GM19455 (cell line): ENCODE measurements at regions not wholly inside any gene's neighbourhood (a gene's known extent, or its start where the extent isn't known, plus 50 kb on each side); places are given as distances from the start of the nearest gene placed in this dataset.

Source experiments
- ATAC-seq: cut with Tn5 transposase; IDR thresholded peaks from one replicate; pipeline ENCODE4 v1.9.1; 2021; ENCODE audit not compliant: unreplicated experiment

GRCh38 chr2:122368576-122369243, 613.3 kb downstream of the TSN start:
- ATAC-seq, result no peak

GRCh38 chr2:122378521-122378920, 623.1 kb downstream of the TSN start:
- no peak for ATAC-seq

DNA sequence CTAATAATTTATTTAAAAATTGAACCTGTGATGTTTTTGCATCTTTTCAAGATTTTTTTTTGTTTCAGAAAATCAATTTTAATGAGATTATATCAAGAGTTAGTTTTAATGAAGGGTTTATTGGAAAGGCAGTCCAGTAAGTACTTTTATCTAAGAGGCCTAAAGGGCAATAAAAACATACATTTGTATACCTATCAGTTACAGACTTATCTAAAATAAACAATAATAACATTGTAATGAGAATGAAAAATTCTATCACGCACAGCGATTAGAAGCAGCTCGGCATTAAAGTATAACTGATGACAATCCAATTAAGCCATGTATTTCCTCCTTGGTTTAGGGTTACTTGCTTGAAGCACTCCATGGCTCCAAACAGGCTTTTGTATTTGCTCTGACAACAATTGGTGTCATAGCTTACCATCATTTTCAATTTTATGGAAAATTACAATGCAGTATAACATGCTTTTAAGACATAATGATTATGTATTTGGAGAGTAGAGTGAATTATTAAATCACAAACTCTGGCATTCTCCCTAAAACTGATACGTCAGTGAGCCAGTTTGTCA, 629.4 kb downstream of the TSN start:
- ATAC-seq, result no peak

DNA sequence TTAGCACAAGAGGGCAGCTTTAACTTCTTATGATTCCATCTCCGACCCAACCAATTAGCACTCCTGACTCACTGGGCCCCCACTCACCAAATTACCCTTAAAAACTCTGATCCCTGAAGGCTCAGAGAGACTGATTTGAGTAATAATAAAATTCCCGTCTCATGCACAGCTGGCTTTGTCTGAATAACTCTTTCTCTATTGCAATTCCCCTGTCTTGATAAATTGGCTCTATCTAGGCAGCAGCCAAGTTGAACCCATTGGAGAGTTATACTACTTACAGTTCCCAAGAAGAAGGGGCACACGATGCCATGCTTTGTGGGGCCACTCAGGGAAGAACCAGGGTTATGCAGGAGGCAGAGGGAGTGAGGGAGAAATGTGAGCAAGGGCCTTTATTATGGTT, 632.8 kb downstream of the TSN start:
- ATAC-seq, result no peak

- ATAC-seq, result no peak
Measured at GRCh38 chr2:122389694-122390093, 634.2 kb downstream of the TSN start.

GRCh38 chr2:122390406-122390805, 635.0 kb downstream of the TSN start:
- no peak for ATAC-seq

- ATAC-seq, result no peak
Measured at GRCh38 chr2:122391726-122392125, 636.3 kb downstream of the TSN start.

- no peak for ATAC-seq
Measured at GRCh38 chr2:122395687-122396086, 640.2 kb downstream of the TSN start.

DNA sequence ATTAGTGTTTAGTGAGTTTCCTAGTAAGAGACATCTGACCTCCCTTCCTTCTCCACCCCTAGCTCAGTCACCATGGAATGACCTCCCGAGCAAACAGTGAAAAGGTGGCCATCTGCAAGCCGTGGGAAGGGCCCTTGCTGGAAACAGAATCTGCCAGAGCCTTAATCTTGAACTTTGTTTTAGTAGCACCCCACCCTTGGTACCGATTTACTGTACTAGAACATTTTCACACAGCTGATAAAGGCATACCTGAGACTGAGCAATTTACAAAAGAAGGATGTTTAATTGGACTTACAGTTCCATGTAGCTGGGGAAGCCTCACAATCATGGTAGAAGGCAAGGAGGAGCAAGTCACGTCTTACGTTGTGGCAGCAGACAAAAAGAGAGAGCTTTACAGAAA, 655.8 kb downstream of the TSN start:
- no peak for ATAC-seq

DNA sequence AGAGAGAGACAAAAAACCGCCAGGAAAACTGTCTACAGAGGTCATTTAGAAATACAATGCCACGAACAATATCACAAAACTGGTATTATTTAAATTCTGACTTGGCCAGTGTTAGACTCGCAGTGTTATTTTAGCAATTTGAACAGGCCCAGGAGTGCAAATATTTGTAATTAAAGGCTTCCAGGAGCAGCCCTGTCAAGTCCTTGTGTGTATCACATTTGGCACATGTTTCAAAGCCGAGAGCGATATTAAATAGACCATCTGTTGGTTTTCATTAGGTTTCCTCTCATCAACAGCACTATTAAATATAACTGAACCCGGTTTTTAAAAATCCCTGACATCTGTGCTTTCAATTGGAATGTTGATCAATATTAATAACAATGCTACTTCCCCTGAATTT, 656.9 kb downstream of the TSN start:
- no peak for ATAC-seq

GRCh38 chr2:122414902-122415301, 659.5 kb downstream of the TSN start:
- no peak for ATAC-seq

GRCh38 chr2:122417114-122417513, 661.7 kb downstream of the TSN start:
- no peak for ATAC-seq

DNA sequence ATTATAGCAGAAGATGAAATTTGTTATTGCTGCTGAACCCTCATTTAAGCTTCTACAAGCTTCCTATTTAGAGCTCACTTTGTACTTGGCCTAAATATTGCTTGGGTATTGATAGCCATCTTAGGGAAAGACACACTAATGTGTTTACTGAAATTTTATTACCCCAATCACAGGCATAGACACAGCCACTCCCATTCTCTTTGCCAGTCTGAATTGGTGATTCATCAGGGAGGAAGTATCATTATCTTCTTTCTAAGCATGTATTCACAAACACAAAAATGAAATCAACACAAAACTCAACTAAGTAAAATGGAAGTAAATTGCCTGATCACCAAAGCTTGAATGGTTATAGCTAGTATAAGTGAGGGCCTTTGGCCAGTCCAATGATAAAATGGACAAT, 666.3 kb downstream of the TSN start:
- no peak for ATAC-seq

GRCh38 chr2:122422384-122422991, 667.0 kb downstream of the TSN start:
- no peak for ATAC-seq

DNA sequence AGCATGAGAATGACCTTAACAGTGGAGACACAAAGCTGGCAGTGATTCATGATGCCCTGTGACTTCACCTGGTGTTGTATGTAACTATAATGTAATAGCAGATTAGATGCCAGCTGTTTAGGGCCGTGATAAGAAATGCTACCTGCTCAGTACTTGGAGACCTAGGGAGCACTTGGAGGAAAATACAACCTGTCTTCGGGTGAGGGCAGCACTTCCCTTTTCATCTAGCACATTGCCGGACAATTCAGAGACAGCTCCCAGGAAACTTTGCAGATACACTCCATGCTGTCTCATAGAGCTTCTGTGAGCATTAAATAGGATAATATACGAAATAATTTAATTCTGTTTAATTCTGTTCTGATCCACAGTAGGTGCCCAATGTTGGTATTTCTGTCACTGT, 668.5 kb downstream of the TSN start:
- no peak for ATAC-seq

- ATAC-seq, result no peak
Measured at GRCh38 chr2:122433123-122433754, 677.8 kb downstream of the TSN start.

DNA sequence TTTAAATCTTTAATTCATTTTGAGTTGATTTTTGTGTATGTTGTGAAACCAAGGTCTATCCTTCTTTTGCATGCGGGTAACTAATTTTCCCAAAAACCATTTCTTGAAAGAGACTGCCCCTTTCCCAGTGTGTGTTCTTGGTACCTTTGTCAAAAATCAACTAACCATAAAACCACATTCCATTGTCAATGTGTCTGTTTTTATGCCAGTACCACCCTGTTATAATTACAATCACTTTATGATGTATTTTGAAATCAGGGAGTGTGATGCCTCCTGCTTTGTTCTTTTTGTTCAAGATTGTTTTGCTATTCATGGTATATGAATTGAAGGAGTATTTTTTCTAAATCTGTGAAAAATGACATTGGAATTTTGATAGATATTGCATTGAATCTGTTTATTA, 689.6 kb downstream of the TSN start:
- ATAC-seq, result no peak

- ATAC-seq, result no peak
Measured at GRCh38 chr2:122446761-122447160, 691.3 kb downstream of the TSN start.

- ATAC-seq, result no peak
Measured at GRCh38 chr2:122447237-122447636, 691.8 kb downstream of the TSN start.

GRCh38 chr2:122451040-122451439, 695.6 kb downstream of the TSN start:
- no peak for ATAC-seq

DNA sequence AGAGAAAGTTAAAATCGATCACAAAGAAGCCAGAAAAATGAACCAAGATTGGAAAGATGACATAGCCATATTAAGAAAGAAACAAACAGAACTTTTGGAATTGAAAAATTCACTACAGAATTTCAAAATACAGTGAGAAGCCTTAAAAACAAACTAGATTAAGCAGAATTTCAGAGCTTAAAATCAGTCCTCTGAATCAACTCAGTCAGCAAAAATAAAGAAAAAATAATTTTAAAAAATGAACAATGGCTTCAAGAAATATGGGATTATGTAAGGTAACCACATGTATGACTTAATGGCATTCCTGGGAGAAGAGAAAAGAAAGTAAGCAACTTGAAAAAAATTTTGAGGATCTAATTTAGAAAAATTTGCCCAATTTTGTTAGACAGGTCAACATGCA, 696.2 kb downstream of the TSN start:
- no peak for ATAC-seq

DNA sequence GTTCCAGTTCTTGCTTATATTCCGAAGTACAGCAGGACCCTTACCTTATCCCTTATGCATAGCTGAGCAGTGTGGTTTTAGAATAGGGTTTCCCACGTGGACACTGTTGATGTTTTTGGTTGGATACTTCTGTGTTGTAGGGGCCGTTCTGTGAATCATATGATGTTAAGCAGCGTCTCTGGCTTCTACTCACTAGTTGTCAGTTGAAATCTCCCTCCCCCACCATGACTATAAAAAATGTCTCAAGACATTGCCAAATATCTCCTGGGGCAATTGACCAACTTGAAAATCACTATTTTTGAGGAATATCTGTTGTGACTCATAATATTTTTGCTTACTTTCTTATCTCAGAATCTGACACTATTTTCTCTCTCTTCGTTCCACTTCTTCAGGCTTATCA, 713.7 kb downstream of the TSN start:
- no peak for ATAC-seq
